H9 (cell line): ENCODE measurements at regions not wholly inside any gene's neighbourhood (a gene's known extent, or its start where the extent isn't known, plus 50 kb on each side); places are given as distances from the start of the nearest gene placed in this dataset.

ENCODE experiments used
- DNase-seq: peaks from one replicate; pipeline ENCODE4 v3.0.0-alpha.2; 2017
- H2AFZ ChIP-seq: one replicate; pipeline ENCODE4 v1.6.1; 2013; ENCODE audit warnings: mild to moderate bottlenecking, low read length, control low read depth, moderate library complexity
- H2AK5ac ChIP-seq: 2 replicates; pipeline ENCODE4 v1.6.1; 2013; ENCODE audit warnings: low read length, control low read depth, mixed read lengths; ENCODE audit not compliant: insufficient read length
- H2BK120ac ChIP-seq: one replicate; pipeline ENCODE4 v1.6.1; 2013; ENCODE audit warnings: low read depth, mild to moderate bottlenecking, low read length, control low read depth, inconsistent platforms; ENCODE audit not compliant: poor library complexity, severe bottlenecking
- H2BK12ac ChIP-seq: 2 replicates; pipeline ENCODE4 v1.6.1; 2013; ENCODE audit warnings: low read length, control low read depth, mixed read lengths, low read depth; ENCODE audit not compliant: insufficient read length
- H2BK15ac ChIP-seq: 2 replicates; pipeline ENCODE4 v1.6.1; 2013; ENCODE audit warnings: low read depth, low read length, control low read depth
- H2BK20ac ChIP-seq: one replicate; pipeline ENCODE4 v1.6.1; 2013; ENCODE audit warnings: low read depth, mild to moderate bottlenecking, low read length, control low read depth, inconsistent platforms; ENCODE audit not compliant: poor library complexity, severe bottlenecking
- H2BK5ac ChIP-seq: 2 replicates; pipeline ENCODE4 v1.6.1; 2013; ENCODE audit warnings: low read length, control low read depth, mixed read lengths; ENCODE audit not compliant: insufficient read length
- H3K14ac ChIP-seq: 2 replicates; pipeline ENCODE4 v1.6.1; 2013; ENCODE audit warnings: low read length, control low read depth; ENCODE audit not compliant: insufficient read depth
- H3K18ac ChIP-seq: 2 replicates; pipeline ENCODE4 v1.6.1; 2013; ENCODE audit warnings: low read depth, mild to moderate bottlenecking, mixed read lengths, low read length, control low read depth; ENCODE audit not compliant: insufficient read length
- H3K23ac ChIP-seq: 2 replicates; pipeline ENCODE4 v1.6.1; 2013; ENCODE audit warnings: low read length, control low read depth, mixed read lengths, low read depth; ENCODE audit not compliant: insufficient read length
- H3K23me2 ChIP-seq: 2 replicates; pipeline ENCODE4 v1.6.1; 2013; ENCODE audit warnings: low read depth, mild to moderate bottlenecking, mixed read lengths, low read length, control low read depth; ENCODE audit not compliant: insufficient read length, poor library complexity, severe bottlenecking
- H3K27ac ChIP-seq: 2 replicates; pipeline ENCODE4 v1.5.1; 2013; ENCODE audit warnings: low read length, control low read depth, mixed read lengths, low read depth; ENCODE audit not compliant: insufficient read length
- H3K27me3 ChIP-seq: 2 replicates; pipeline ENCODE4 v1.6.1; 2013; ENCODE audit warnings: low read length, control low read depth, inconsistent platforms; ENCODE audit not compliant: insufficient read depth
- H3K4ac ChIP-seq: 2 replicates; pipeline ENCODE4 v1.6.1; 2013; ENCODE audit warnings: low read depth, mild to moderate bottlenecking, control low read depth, inconsistent platforms, low read length, moderate library complexity
- H3K4me1 ChIP-seq: 2 replicates; pipeline ENCODE4 v1.6.1; 2013; ENCODE audit warnings: low read length, control low read depth, inconsistent platforms; ENCODE audit not compliant: insufficient read depth
- H3K4me2 ChIP-seq: 2 replicates; pipeline ENCODE4 v1.6.1; 2013; ENCODE audit warnings: low read length, control low read depth, mixed read lengths; ENCODE audit not compliant: insufficient read length, insufficient read depth
- H3K56ac ChIP-seq: 2 replicates; pipeline ENCODE4 v1.6.1; 2013; ENCODE audit warnings: low read depth, mild to moderate bottlenecking, mixed read lengths, low read length, control low read depth; ENCODE audit not compliant: insufficient read length
- H3K79me1 ChIP-seq: 2 replicates; pipeline ENCODE4 v1.6.1; 2013; ENCODE audit warnings: low read depth, mild to moderate bottlenecking, moderate library complexity, low read length, control low read depth, inconsistent platforms; ENCODE audit not compliant: insufficient read depth, poor library complexity, severe bottlenecking
- H3K79me2 ChIP-seq: 2 replicates; pipeline ENCODE4 v1.6.1; 2013; ENCODE audit warnings: low read length, control low read depth, inconsistent platforms; ENCODE audit not compliant: insufficient read depth
- H3K9ac ChIP-seq: 2 replicates; pipeline ENCODE4 v1.6.1; 2013; ENCODE audit warnings: low read length, control low read depth, mixed read lengths; ENCODE audit not compliant: insufficient read length; ENCODE audit errors: extremely low read depth
- H3K9me3 ChIP-seq: one replicate; pipeline ENCODE4 v1.6.1; 2013; ENCODE audit warnings: low read depth, low read length, inconsistent platforms; ENCODE audit not compliant: control insufficient read depth
- H3T11ph ChIP-seq: one replicate; pipeline ENCODE4 v1.6.1; 2013; ENCODE audit warnings: mild to moderate bottlenecking, low read length, control low read depth, inconsistent platforms
- H4K20me1 ChIP-seq: one replicate; pipeline ENCODE4 v1.6.1; 2013; ENCODE audit not compliant: control insufficient read depth, insufficient read length, insufficient read depth
- H4K5ac ChIP-seq: 2 replicates; pipeline ENCODE4 v1.6.1; 2013; ENCODE audit warnings: low read depth, mild to moderate bottlenecking, mixed read lengths, low read length, control low read depth; ENCODE audit not compliant: insufficient read length
- H4K8ac ChIP-seq: replicated peaks from 2 replicates; pipeline ENCODE4 v1.6.1; 2013; ENCODE audit warnings: low read length, control low read depth, mixed read lengths, low read depth; ENCODE audit not compliant: insufficient read length
- H4K91ac ChIP-seq: 2 replicates; pipeline ENCODE4 v1.6.1; 2013; ENCODE audit warnings: low read depth, mild to moderate bottlenecking, moderate library complexity, mixed read lengths, low read length, control low read depth; ENCODE audit not compliant: insufficient read length
- H3K27ac Mint-ChIP-seq, 3 experiments: 2 replicates in 2 of 3; 3 replicates in 1 of 3; pipeline ENCODE4 v1.8.0; 2020 to 2021; ENCODE audit warnings: mixed read lengths in 3 of 3, mild to moderate bottlenecking in 1 of 3, moderate library complexity in 1 of 3
- H3K27me3 Mint-ChIP-seq: 2 replicates; pipeline ENCODE4 v1.8.0; 2021; ENCODE audit warnings: low read depth, mild to moderate bottlenecking, moderate library complexity, mixed read lengths
- H3K36me3 Mint-ChIP-seq, 3 experiments: 2 replicates in 2 of 3; 3 replicates in 1 of 3; pipeline ENCODE4 v1.8.0; 2020 to 2021; ENCODE audit warnings: low read depth in 3 of 3, mixed read lengths in 3 of 3; ENCODE audit not compliant: insufficient read depth in 1 of 3
- H3K4me1 Mint-ChIP-seq, 2 experiments: 2 replicates each; pipeline ENCODE4 v1.8.0; 2020; ENCODE audit warnings: mixed read lengths in 2 of 2
- H3K4me3 Mint-ChIP-seq, 2 experiments: 2 replicates in 1 of 2; 3 replicates in 1 of 2; pipeline ENCODE4 v1.8.0; 2020 to 2021; ENCODE audit warnings: mild to moderate bottlenecking in 2 of 2, mixed read lengths in 2 of 2, moderate library complexity in 1 of 2
- H3K9me3 Mint-ChIP-seq, 2 experiments: 2 replicates in 1 of 2; 3 replicates in 1 of 2; pipeline ENCODE4 v1.8.0; 2020; ENCODE audit warnings: mild to moderate bottlenecking in 2 of 2, mixed read lengths in 2 of 2, moderate library complexity in 1 of 2
- CTCF ChIP-seq: fragments of 200-600 bp; sonication (generic); conservative IDR thresholded peaks from 3 replicates; pipeline ENCODE4 v1.8.0; 2021; ENCODE audit warnings: antibody characterized with exemption, mild to moderate bottlenecking
- WGBS: extraction: QIAGEN DNeasy Blood & Tissue Kit; methylation state at CpG from one replicate; pipeline ENCODE4 v1.1.7; 2013; ENCODE audit warnings: missing lambda C conversion rate, low lambda C conversion rate, mixed read lengths; ENCODE audit not compliant: insufficient read length; ENCODE audit errors: extremely low coverage; 5-methylcytosine and 5-hydroxymethylcytosine counted together

GRCh38 chr1:59072583-59072947 lies 224.3 kb upstream of the FGGY start:
- H4K5ac ChIP-seq: no peak overlapping the region

More at GRCh38 chr1:59072583-59072947, 224.3 kb upstream of the FGGY start:
- WGBS: no CpG with 5 or more reads among the region's 5 CpGs
- H2AK5ac ChIP-seq: no peak overlapping the region
- no peaks in the 10 kb centered on the region for H3K79me1 ChIP-seq
- no peak overlapping the region for H2BK12ac ChIP-seq
- H3K23me2 ChIP-seq: peaks cover 4% of the 10 kb centered on the region
- no peaks in the 10 kb centered on the region for H3K79me2 ChIP-seq
- H3K27me3 Mint-ChIP-seq: no peaks in the 10 kb centered on the region
- peak overlapping the region in 1 of 2 experiments; percentile 11; a peak in 3 of 5 replicates for H3K4me3 Mint-ChIP-seq
- no peak overlapping the region for H3T11ph ChIP-seq
- H3K56ac ChIP-seq: no peak overlapping the region
- peaks cover 66 to 68% of the 10 kb centered on the region in 2 experiments for H3K4me1 Mint-ChIP-seq
- H3K4me1 ChIP-seq: peaks cover 13% of the 10 kb centered on the region
- no peak overlapping the region for H2AFZ ChIP-seq
- no peak overlapping the region for H2BK5ac ChIP-seq
- H2BK120ac ChIP-seq: no peak overlapping the region
- no peak overlapping the region for H2BK15ac ChIP-seq
- H3K9me3 ChIP-seq: no peaks in the 10 kb centered on the region
- no peak overlapping the region for H3K4ac ChIP-seq
- DNase-seq: peak; percentile 65
- no peak overlapping the region for H3K9ac ChIP-seq
- no peaks in the 10 kb centered on the region for H3K9me3 Mint-ChIP-seq
- H3K14ac ChIP-seq: no peak overlapping the region
- no peak overlapping the region for H4K8ac ChIP-seq
- H4K91ac ChIP-seq: no peak overlapping the region
- TF ChIP-seq CTCF: 0 out of 3 replicates have a peak, but pooled peaks have one; percentile 15
- no peaks in the 10 kb centered on the region for H4K20me1 ChIP-seq
- H3K27ac ChIP-seq: peak overlapping the region; percentile 22
- H3K23ac ChIP-seq: no peak overlapping the region
- peak overlapping the region; percentile 2 for H3K4me2 ChIP-seq
- peak overlapping the region; percentile 59 to 84 (median 79) for H3K27ac Mint-ChIP-seq
- no peak overlapping the region for H3K18ac ChIP-seq
- no peak overlapping the region for H2BK20ac ChIP-seq
- no peaks in the 10 kb centered on the region for H3K27me3 ChIP-seq
- H3K36me3 Mint-ChIP-seq: no peaks in the 10 kb centered on the region
